ENCODE measurements at regions not wholly inside any gene's neighbourhood (a gene's known extent, or its start where the extent isn't known, plus 50 kb on each side); places are given as distances from the start of the nearest gene placed in this dataset.

GRCh38 chr13:84654654-84655275 lies 772.5 kb upstream of the SLITRK1 start:
- TF ChIP-seq CTCF (IDR thresholded peaks at IDR 0.05; ENCODE audit: low read depth, low read length) (no peak), EZH2phosphoT487 (IDR thresholded peaks at IDR 0.05; ENCODE audit: low read depth) (no peak)
